ENCODE measurements at regions not wholly inside any gene's neighbourhood (a gene's known extent, or its start where the extent isn't known, plus 50 kb on each side); places are given as distances from the start of the nearest gene placed in this dataset.

- DNase-seq (ENCODE audit: low spot score): no peak
Observed at GRCh38 chr14:97402279-97402678, 605.1 kb downstream of the VRK1 start.

- DNase-seq (ENCODE audit: low spot score): no peak
Observed at GRCh38 chr14:97407701-97408407, 610.7 kb downstream of the VRK1 start.

GRCh38 chr14:97408503-97408902 is 611.3 kb downstream of the VRK1 start:
- no peak for DNase-seq (ENCODE audit: low spot score)

GRCh38 chr14:97408937-97409815 is 612.0 kb downstream of the VRK1 start:
- no peak for DNase-seq (ENCODE audit: low spot score)

- no peak for DNase-seq (ENCODE audit: low spot score)
Observed at GRCh38 chr14:97410667-97411620, 613.8 kb downstream of the VRK1 start.

- DNase-seq (ENCODE audit: low spot score): no peak
Observed at GRCh38 chr14:97411938-97412612, 614.9 kb downstream of the VRK1 start.

GRCh38 chr14:97413022-97413539 is 615.9 kb downstream of the VRK1 start:
- no peak for DNase-seq (ENCODE audit: low spot score)

GRCh38 chr14:97413966-97414717 is 617.0 kb downstream of the VRK1 start:
- DNase-seq (ENCODE audit: low spot score): no peak

- DNase-seq (ENCODE audit: low spot score): no peak
Observed at GRCh38 chr14:97414718-97415098, 617.5 kb downstream of the VRK1 start.

GRCh38 chr14:97415907-97416306 is 618.7 kb downstream of the VRK1 start:
- no peak for DNase-seq (ENCODE audit: low spot score)

GRCh38 chr14:97416550-97416949 is 619.4 kb downstream of the VRK1 start:
- no peak for DNase-seq (ENCODE audit: low spot score)

- no peak for DNase-seq (ENCODE audit: low spot score)
Observed at GRCh38 chr14:97417331-97417730, 620.1 kb downstream of the VRK1 start.

GRCh38 chr14:97420211-97420610 is 623.0 kb downstream of the VRK1 start:
- DNase-seq (ENCODE audit: low spot score): no peak

- DNase-seq (ENCODE audit: low spot score): no peak
Observed at GRCh38 chr14:97426776-97427175, 629.6 kb downstream of the VRK1 start.

- no peak for DNase-seq (ENCODE audit: low spot score)
Observed at GRCh38 chr14:97428808-97429440, 631.7 kb downstream of the VRK1 start.

GRCh38 chr14:97432586-97432985 is 635.4 kb downstream of the VRK1 start:
- no peak for DNase-seq (ENCODE audit: low spot score)

GRCh38 chr14:97441740-97442362 is 644.7 kb downstream of the VRK1 start:
- DNase-seq (ENCODE audit: low spot score): no peak

GRCh38 chr14:97442363-97442762 is 645.2 kb downstream of the VRK1 start:
- no peak for DNase-seq (ENCODE audit: low spot score)

- no peak for DNase-seq (ENCODE audit: low spot score)
Observed at GRCh38 chr14:97443412-97443811, 646.2 kb downstream of the VRK1 start.

GRCh38 chr14:97444248-97444647 is 647.1 kb downstream of the VRK1 start:
- DNase-seq (ENCODE audit: low spot score): no peak
